H4 (cell line): ENCODE measurements at regions not wholly inside any gene's neighbourhood (a gene's known extent, or its start where the extent isn't known, plus 50 kb on each side); places are given as distances from the start of the nearest gene placed in this dataset.

Experiments
- DNase-seq: peaks from one replicate; pipeline ENCODE4 v3.0.0-alpha.2; 2015; ENCODE audit warnings: low spot score

DNA sequence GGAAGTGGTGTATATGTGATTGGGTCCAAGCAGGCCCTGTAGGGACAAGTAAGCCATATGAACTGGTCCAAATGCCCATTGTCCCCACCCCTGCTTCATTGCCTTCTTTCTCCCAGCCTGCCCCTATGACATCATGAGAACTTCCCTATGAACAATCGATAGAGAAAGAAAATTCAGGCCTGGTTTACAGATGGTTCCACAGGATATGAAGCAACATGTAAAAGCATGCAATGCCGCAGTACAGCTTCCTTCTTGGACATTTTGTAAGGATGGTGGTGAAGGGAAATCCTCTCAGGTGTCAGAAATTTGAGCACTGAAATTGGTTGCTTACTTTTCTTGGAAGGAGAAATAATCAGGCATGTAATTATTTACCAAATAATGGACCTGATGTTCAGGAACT lies 581.7 kb downstream of the MRPL39 start:
- DNase-seq = no peak

DNA sequence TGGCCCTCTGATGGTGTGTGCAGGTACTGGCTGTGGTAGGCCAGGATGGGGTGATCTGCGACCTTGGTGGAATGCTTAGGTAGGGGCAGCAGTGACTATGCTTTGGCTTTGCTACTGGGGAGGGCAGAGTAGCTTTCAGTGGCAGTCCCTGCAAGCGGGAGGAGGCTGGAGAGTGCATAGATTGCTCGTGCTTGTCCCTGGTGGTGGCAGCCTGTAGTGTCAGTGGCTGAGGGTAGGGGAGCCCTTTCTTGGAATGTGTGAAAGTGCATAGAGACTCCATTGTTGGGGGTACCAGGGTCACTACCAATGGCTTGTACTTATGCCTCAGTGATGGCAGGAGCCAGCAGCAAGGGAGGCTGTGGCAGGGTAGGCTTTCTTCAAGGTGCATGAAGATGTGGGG lies 582.6 kb downstream of the MRPL39 start:
- DNase-seq = no peak

DNA sequence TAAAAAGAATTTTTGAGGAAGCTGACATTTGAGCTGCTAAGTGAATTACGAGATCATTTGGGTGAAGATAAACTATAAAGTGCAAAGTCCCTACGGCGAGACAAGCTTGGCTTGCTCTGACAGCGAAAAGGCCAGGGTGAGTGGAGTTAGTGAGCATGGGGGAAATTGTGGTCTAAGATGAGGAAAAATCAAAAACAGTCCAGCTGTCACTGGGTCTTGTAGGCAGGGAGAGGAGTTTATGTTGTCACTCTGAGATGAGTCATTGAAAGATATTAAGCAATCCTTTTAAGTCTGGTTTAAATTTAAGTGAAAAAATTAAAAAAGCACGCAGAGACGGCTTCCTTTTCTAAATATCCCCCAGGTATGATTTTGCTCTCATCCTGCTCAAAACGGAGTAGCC lies 601.9 kb downstream of the MRPL39 start:
- peak; percentile 51 for DNase-seq

DNA sequence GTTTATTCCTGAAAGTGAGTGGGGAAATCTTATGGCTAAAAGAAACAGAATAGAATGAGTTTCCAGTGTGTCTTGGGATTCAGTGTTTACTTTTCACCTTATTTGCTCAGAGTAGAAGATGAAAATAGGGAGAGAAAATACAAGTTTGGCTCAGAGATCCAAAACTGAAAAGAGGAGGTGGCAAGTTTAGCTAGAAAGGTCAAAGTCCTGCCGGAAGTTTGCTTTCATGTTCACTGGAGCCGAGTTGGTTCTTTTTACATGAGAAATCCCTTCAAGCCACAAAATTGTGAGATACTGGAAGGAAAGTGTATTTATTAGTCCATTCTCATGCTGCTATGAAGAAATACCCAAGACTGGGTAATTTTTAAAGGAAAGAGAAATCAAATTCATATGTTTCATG lies 604.6 kb downstream of the MRPL39 start:
- DNase-seq = no peak

DNA sequence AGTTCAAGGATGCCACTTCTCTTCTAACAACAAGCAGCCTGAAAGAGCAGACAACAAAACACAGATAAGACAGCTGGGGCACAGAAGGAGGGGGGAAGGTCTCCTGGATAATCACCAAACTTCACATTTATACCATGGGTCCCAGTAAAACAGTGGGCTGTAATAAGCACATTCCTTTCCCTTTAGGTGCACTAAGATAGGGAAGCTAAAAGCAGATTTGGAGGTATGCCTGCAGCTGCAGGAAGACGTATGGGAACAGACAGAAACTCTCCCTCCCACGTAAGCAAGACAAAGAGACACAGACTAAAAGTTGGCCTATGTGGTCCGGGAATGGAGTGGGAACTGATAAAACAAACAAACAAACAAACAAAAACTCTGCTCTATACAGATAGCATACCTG lies 612.1 kb downstream of the MRPL39 start:
- DNase-seq = no peak

DNA sequence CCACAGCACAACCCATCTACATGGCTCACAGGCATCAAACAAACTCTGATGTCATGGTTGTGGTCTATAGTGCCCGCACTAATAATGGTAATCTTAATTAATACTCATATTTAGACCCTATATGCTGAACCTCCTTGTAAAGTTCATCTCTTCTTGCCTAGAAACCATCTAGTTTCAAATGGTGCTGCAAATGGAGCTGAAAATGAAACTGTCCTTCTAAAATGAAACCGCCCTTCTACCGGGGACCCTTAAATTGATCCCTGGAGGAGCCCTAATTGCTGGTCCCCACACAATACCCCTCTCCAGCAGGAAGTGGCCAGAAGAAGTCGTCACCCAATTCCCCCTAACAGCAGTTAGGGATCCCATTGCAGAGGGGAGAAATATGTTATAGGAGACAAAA lies 612.6 kb downstream of the MRPL39 start:
- DNase-seq = no peak

DNA sequence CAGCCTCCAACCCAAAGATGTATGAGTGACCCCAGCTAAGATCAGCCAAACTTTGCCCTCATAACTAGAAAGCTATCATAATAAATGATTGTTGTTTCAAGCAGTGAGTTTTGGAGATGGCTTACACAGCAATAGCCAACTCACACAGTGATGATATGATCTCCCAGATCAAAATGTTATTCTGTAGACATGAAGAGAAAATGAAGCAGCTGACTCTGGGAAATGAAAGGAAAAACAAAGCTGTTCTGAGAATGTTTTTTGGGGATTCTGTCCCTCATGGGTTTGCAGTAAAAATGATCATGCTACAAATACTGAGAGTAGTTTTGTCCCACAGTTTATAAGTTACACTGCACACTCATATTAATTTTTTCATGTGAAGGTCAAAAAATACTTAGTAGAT lies 617.8 kb downstream of the MRPL39 start:
- no peak for DNase-seq

DNA sequence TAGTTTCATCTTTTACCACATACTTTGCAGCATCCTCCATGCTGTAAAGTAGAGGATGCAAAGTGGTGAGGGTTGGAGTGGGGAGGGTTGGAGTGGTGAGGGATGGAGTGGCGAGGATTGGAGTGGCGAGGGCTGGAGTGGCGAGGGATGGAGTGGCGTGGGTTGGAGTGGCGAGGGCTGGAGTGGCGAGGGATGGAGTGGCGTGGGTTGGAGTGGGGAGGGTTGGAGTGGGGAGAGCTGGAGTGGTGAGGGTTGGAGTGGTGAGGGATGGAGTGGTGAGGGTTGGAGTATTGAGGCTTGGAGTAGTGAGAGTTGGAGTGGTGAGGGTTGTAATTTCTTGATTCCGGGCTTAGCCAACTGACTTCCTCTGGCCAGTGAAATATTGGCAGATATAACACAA lies 618.3 kb downstream of the MRPL39 start:
- DNase-seq = no peak

DNA sequence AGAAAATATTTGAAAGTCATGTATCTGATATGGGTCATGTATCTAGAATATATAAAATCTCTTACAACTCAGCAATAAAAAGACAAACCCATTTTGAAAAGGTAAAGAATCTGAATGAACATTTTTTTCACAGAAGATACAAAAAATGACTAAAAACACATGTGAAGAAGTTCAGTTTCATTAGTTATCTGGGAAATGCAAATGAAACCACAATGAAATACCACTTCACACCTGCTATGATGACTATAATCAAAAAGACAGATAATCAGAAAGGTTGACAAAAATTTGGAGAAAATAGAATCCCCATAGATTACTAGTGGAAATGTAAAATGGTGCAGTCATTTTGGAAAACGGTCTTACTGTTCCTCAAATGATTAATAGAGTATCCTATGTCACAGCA lies 631.0 kb downstream of the MRPL39 start:
- no peak for DNase-seq

DNA sequence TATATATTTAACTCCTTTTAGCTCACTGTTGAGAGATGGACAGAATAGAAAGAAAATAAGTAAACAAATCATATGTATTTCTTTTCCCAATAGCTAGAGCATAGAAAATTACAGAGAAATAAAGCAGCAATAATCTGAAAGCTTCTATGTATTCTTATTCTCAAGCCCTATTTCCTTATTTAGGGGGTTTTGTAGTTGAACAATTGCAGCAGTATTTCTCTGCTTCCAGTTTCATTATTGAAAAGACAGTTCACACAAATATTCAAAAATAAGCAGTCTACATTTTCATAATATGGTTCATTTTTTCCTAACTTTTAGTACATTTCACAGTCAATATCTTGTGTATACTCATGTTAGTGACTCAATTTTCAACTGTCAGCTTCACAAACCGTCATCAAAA lies 638.2 kb downstream of the MRPL39 start:
- DNase-seq = no peak

DNA sequence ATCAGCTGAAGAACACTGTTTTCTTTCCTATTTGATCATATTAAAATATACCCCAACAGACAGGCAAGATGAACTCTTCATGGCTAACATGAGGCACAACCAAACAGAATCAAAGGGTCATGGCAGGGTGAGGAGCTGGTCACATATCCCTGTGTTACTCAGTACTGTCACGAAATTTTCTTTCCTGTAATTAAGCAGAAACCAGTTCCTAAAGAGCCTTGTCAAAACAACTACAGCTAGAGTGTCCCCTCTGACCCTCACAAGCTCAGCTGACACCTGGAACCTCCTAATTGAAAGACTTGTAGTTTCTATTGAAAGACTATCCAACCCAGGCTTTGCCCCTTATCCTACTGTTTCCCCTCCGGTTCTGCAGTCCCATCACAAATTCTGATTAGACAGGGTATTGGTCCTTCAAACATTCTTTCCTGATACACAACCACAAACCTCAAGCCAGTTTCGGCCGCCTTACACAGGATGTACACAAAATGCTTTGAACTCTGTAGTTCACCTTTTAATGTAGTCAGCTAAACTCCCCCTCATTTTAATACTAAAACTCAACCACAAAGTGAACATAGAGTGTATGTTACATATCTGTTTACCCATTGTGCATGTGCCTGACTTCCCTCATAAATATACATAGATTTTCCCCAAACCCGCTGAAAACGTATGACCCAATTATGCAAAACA lies 651.9 kb downstream of the MRPL39 start:
- DNase-seq = no peak

DNA sequence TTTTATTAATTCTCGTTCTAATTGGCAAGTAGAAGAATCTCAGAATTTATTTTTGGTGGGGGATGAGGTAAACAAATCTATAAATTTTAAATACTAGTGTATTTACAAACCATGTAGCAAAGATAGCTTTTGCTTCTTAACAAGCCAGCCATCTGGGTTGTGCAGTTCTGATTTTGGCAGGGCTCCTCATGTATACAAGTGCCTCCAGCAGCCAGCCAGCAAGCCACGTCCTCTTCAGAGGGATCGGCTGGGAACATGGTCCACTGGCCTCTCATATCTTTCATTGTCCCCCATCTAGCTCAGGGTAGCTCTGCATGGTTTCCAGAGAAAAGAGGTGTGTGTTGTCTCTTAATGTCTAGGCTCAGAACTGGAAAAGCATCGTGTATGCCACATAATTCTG lies 659.1 kb downstream of the MRPL39 start:
- DNase-seq = no peak

DNA sequence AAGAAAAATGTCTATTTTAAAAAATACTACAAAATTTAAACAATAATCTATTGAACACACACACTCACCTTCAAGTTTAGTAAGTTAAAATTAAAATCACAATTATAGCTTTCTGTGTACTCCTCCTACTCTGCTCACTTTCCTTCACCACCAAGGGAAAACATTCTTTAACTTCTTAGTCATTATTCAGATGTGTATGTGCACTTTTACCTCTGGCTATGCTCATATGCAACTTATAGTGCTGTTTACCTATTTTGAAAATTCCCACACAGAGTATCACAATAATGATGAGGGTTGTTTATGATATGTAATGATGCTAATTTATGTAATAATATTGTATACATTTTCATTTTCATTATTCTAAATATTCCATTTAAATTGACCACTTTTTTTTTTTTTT lies 661.4 kb downstream of the MRPL39 start:
- no peak for DNase-seq

DNA sequence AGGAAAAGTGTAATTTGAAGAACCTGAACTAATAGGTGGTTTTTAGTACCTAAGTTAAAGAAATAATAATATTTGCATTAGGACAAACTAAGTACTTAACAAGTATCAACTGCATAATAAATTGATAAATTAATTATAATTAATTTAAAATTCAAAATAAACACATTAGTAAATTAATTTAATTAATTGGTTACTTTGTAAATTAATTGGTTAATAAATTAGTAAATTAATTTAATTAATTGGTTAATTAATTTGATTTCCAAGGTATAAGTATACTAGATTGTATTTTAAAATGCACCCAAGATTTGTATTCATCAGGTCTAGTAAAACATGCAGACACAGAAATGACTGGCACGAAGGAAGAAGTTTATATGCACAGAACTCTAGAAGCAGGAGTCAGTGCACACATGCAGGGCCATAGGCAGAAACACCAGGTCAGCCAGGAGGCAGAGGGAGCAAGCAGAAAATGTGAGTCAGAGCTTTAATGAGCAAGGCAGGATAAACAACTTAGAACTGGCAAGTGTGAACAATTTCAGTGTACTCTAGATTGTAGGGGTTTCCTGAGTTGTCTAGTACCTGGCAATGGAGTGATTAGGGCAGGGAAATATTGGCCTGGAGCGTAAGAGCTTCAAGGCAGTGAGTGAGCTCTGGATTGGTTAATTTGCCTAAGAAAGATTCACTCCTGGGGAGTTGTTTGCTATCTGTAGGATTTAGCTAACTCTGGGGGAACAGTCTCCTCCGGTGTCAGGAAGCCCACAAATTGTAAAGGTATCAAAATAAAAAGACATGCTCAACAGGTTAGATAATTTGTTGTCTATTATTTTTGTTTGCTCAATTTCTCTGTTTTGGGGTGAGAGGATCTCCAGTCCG lies 665.7 kb downstream of the MRPL39 start:
- peak; percentile 75 for DNase-seq

DNA sequence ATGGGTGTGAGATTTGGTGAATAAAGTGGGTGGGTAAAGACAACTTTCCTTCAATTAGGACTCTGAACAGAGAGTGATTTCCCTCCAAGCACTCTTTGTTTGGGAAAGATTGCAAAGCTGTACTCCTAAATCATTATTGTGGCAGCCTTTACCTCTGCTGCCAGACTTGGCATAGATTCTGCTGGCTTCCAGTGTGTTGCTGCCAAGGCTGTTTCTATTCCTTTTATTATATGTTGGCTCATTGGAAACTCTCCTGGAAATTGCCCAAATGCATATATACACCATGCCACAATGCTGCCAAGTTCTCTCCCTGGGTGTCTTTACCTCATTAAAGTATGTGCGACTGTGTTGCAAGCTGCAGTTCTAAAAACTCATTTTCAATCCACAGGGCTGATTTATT lies 668.0 kb downstream of the MRPL39 start:
- DNase-seq = no peak

DNA sequence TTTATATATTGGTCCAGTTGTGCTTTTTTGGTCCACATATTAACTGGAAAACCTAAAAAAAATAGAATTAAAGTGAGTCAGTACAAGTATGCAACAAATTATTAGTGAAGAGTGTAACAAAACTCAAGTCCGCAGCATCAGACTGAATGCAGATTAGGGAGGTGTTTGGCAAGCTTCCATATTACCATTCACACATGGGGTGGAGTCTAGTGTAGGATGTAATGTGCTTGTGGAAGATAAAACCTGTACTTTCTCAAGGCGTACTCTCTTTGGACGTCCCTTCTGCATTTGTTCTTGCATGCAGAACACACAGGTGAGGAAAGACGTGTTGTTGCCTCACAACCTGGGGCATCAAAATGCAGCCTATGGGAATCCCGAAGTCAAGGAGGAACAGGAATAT lies 668.7 kb downstream of the MRPL39 start:
- DNase-seq = no peak

DNA sequence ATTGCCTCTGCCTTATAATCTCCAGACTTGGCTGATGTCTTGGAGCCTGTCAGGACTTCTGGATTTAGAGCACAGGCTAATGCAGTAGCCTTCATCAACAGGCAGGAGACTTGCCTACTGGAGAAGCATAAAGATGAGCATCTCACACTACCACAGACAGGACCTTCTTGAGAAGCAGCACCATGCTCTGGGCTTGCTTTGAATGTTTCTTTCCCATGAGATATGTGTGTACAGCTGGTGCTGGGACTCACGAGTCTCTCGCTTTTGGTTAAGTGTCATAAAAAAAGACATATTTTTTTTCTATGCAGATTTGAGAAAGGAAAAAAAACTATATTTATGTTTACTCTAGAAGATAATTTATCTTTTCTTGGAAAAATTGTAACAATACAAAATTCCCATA lies 671.3 kb downstream of the MRPL39 start:
- no peak for DNase-seq

DNA sequence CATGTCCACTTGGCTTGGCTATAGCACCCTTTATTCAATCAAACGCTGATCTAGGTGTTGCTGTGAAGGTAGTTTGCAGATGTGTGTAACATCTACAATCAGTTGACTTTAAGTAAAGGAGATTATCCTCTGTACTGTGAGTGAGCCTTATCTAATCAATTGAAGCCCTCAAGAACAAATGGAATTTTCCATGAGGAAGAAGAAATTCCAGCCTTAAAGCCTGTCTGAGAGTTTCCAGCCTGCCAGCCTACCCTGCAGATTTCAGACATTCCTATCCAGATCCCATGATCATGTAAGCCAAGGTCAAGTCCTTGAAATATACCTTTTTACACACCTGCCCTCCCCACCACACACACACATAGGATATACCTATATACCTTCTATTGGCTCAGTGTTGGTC lies 696.7 kb downstream of the MRPL39 start:
- no peak for DNase-seq

DNA sequence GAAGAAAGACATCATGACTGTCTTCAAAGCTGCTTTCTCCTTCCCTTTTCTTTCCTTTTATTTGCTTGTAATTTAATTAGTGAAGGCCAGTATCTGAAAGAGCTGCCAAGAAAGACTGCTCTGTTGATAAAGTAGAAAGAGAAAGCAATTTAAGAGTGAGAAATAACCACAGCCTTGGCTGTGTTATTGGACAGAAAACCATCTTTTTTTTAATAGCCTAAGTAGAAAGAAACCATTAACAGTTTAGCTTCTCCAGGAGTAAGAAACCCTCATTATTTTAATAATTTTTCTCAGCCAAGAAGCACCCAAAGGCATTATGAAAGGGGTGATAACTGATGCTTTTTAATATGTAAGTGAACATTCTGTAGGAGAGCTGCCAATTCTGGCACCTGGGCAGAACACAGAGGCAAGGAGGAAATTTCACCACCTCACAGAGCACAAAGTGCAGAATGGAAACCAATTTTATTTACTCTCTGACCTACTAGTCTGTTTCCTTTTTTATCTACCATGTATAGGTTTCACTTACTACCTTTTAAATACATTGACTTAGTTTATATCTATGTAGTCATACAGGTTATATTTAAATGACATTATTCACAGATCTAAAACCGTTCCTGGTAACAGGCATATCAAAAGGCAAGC lies 703.2 kb downstream of the MRPL39 start:
- DNase-seq = no peak

DNA sequence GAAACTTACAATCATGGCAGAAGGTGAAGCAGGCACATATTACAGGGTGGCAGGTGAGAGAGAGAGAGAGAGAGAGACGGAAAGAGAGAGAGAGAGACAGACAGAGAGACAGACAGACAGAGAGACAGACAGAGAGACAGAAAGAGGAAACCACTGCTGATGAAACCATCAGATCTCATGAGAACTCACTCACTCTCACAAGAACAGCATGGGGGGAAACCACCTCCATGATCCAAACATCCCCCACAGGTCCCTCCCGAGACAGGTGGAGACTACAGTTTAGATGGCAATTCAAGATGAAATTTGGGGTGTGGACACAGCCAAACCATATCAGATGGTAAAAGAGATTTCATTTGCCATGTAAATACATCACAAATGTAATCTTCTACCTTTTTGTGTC lies 708.1 kb downstream of the MRPL39 start:
- no peak for DNase-seq

DNA sequence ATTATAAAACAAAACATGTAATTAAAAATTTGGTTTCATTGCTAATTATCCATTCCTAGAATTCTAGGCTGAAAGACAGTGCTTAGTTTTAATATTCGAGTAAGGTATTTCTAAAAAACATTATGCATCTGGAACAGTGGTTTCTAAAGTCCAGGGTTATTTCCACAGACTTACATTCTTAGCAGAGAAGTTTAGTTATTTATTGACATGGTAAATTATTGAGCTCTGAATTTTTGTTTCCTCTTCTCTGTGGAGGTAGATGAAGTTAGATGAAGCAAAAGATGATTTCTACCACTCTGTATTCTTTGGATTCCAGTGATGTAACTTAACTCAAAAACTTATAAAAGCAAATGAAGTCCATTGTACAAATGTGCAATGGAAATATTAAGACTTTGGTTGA lies 709.4 kb downstream of the MRPL39 start:
- no peak for DNase-seq

DNA sequence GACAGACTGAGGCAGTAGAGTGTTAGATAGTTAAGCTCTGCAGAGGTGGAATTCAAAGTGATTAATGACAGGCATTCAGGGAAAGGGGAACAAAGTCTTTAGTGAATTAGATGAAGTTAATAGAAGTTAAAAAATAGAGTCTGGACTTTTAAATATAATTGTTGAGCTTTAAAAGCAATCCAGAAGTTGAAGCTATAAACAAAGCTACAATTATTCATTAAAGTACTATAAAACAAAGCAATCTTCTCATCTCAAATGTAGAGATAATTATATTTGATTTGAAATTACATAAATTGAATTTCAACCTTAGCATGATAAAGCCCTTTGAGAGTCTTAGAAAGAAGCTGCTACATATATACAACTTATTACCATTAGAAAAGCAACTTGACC lies 710.6 kb downstream of the MRPL39 start:
- no peak for DNase-seq
